Adrenal gland (tissue), 9 donors: ENCODE measurements at regions not wholly inside any gene's neighbourhood (a gene's known extent, or its start where the extent isn't known, plus 50 kb on each side); places are given as distances from the start of the nearest gene placed in this dataset.

Experiments
- DNase-seq, 7 donors: peaks; one replicate each; pipeline ENCODE4 v3.0.0-alpha.2; 2019 to 2020
- H3K27ac ChIP-seq, 5 donors: fragments of 200-600 bp; sonication (generic) in 4 of 5; 1 replicate in 3 of 5; 2 replicates in 2 of 5; pipeline versions ENCODE4 v1.5.1 to v1.8.0; 2016 to 2020; ENCODE audit warnings: mild to moderate bottlenecking in 1 of 5
- H3K27me3 ChIP-seq: fragments of 200-600 bp; 2 replicates; pipeline ENCODE4 v1.8.0; 2021
- H3K36me3 ChIP-seq, 2 donors: fragments of 200-600 bp; replicated peaks in 1 of 2; 1 replicate in 1 of 2; 2 replicates in 1 of 2; pipeline versions ENCODE4 v1.5.1 to v1.8.0; 2018 to 2022
- H3K4me1 ChIP-seq, 2 donors: fragments of 200-600 bp; replicated peaks in 1 of 2; 1 replicate in 1 of 2; 2 replicates in 1 of 2; pipeline versions ENCODE4 v1.5.1 to v1.8.0; 2018 to 2021
- H3K4me3 ChIP-seq, 4 donors: fragments of 200-600 bp; sonication (generic) in 3 of 4; one replicate each; pipeline ENCODE4 v1.5.1; 2016 to 2018
- H3K9me3 ChIP-seq, 3 donors: fragments of 200-600 bp; sonication (generic) in 1 of 3; replicated peaks in 1 of 3; 1 replicate in 2 of 3; 2 replicates in 1 of 3; pipeline versions ENCODE4 v1.5.1 to v1.8.0; 2016 to 2021
- POLR2A ChIP-seq, 2 donors: fragments of 450-650 bp; IDR thresholded peaks; one replicate each; pipeline ENCODE4 v1.6.1; 2017; ENCODE audit warnings: antibody characterized with exemption in 2 of 2, mild to moderate bottlenecking in 2 of 2, moderate library complexity in 1 of 2
- WGBS, 4 donors: extraction: QIAGEN DNeasy Blood & Tissue Kit in 2 of 4; methylation state at CpG; one replicate each; pipeline versions ENCODE4 v1.1.5 to v1.1.7; 2013 to 2017; 5-methylcytosine and 5-hydroxymethylcytosine counted together
- intact Hi-C, 2 donors: fragments of 100-400 bp; cut with DNase I; formaldehyde crosslinking; loops; one replicate each; pipeline versions ENCODE4 v1.14.1 to v1.15.0; 2022 to 2023
- TF ChIP-seq, protein P1 (sequence below), 6 experiments: fragments of 450-650 bp in 4 of 6; fragments of 200-600 bp in 2 of 6; sonication (generic) in 1 of 6; IDR thresholded peaks; 1 replicate in 5 of 6; 2 replicates in 1 of 6; pipeline versions ENCODE4 v1.5.1 to v1.8.0; 2016 to 2021; ENCODE audit warnings: antibody characterized with exemption in 6 of 6, mild to moderate bottlenecking in 2 of 6, moderate library complexity in 1 of 6
- donor health status: healthy with polysubstance abuse.
- donor health status: Bipolar disorder and iron deficiency.
- donor health status: DM: yes; HTN: yes; CAD: no.
- donor health status: DM: no; HTN: no; CAD: no.
- donor health status: DM: no; HTN: no; CAD: no.

DNA sequence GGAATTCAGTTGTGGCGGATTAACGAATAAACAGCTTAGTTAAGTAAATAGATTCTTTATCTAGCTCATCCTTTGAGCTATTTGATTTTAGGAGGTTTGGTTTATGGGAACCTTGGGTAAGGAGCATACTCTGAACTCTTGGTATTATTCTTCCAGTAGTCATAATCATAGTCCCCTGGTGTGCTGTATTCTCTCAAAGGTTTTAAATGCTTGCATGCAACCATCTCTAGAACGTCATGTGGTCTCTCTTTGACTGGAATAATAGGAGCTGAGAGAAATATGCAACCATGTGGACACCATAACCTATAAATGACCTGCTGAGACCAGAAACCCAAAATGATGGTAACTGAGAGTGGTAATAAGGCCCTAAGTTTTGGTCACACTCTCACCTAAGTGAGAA is 951.6 kb upstream of the MIR17HG start:
- H3K4me1 ChIP-seq = no peaks in the 10 kb centered on the region
- no peak overlapping the region for H3K27ac ChIP-seq
- TF ChIP-seq POLR2A (IDR thresholded peaks at IDR 0.05) = no peak
- no peaks in the 10 kb centered on the region for H3K36me3 ChIP-seq
- H3K9me3 ChIP-seq = peaks cover 0 to 7% (median 0%) of the 10 kb centered on the region in 3 donors
- no peak overlapping the region for H3K4me3 ChIP-seq
- no peaks in the 10 kb centered on the region for H3K27me3 ChIP-seq
- intact Hi-C loops = no loop called here
- 77 to 90% (median 84%) methylated on average over 3 of the region's 3 CpGs for WGBS, 4 donors
- no peak for DNase-seq

DNA sequence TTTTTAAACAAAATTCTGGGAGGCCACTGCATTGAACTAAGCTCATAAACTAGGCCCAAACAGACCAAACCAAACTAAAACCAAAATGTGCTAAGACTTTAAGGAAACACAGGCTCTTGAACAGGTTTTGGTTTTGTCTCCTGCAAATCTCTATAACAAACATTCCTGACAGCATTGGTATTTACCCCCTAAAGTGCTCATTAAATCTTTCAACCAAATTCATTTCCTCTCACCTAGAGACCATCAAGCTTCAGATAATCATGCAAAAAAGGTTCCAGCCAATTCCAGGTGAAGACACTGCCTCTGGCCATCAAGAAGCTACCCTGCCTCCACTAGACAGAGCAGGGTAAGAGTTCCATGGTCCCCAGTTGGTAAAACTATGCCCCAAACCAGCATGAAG is 951.2 kb upstream of the MIR17HG start:
- no peak for DNase-seq
- H3K4me3 ChIP-seq = no peak overlapping the region

DNA sequence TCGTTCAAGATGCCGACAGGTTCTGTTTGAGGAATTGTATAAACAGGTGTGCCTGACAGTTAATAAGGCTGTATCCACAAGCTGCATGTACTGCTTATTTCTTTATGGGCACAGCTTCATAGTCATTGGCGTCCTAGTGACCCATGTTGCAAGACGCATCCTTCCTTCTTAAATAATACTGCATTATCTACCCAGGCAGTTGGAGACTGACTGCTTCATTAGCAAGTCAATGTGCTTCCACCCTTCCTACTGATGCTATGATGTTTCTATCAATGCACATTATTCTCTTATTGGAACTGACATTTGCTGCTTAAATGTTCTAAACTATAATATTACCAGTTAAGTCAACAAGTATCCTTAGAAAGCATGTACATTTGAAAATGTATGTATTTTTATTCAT is 950.0 kb upstream of the MIR17HG start:
- Histone ChIP-seq H3K27me3 (no peaks in the 10 kb centered on the region), H3K4me1 (no peaks in the 10 kb centered on the region), H3K27ac (no peak overlapping the region), H3K9me3 (peaks cover 0 to 7% (median 0%) of the 10 kb centered on the region in 3 donors), H3K4me3 (no peak overlapping the region), H3K36me3 (no peaks in the 10 kb centered on the region)
- DNase-seq = no peak
- no peak for TF ChIP-seq POLR2A (IDR thresholded peaks at IDR 0.05)
- TF ChIP-seq, protein P1, sequence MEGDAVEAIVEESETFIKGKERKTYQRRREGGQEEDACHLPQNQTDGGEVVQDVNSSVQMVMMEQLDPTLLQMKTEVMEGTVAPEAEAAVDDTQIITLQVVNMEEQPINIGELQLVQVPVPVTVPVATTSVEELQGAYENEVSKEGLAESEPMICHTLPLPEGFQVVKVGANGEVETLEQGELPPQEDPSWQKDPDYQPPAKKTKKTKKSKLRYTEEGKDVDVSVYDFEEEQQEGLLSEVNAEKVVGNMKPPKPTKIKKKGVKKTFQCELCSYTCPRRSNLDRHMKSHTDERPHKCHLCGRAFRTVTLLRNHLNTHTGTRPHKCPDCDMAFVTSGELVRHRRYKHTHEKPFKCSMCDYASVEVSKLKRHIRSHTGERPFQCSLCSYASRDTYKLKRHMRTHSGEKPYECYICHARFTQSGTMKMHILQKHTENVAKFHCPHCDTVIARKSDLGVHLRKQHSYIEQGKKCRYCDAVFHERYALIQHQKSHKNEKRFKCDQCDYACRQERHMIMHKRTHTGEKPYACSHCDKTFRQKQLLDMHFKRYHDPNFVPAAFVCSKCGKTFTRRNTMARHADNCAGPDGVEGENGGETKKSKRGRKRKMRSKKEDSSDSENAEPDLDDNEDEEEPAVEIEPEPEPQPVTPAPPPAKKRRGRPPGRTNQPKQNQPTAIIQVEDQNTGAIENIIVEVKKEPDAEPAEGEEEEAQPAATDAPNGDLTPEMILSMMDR (IDR thresholded peaks at IDR 0.05) = no peak
- intact Hi-C loops = no loop called here
- 89 to 93% (median 92%) methylated on average over 4 of the region's 4 CpGs for WGBS, 4 donors

More for the DNA sequence above, 951.2 kb upstream of the MIR17HG start:
- H3K27ac ChIP-seq = no peak overlapping the region
- TF ChIP-seq POLR2A (IDR thresholded peaks at IDR 0.05) = no peak
- TF ChIP-seq, protein P1 (IDR thresholded peaks at IDR 0.05) = no peak
- no peaks in the 10 kb centered on the region for H3K27me3 ChIP-seq
- no peaks in the 10 kb centered on the region for H3K4me1 ChIP-seq
- peaks cover 0 to 7% (median 0%) of the 10 kb centered on the region in 3 donors for H3K9me3 ChIP-seq
- no peaks in the 10 kb centered on the region for H3K36me3 ChIP-seq
- intact Hi-C loops = no loop called here

DNA sequence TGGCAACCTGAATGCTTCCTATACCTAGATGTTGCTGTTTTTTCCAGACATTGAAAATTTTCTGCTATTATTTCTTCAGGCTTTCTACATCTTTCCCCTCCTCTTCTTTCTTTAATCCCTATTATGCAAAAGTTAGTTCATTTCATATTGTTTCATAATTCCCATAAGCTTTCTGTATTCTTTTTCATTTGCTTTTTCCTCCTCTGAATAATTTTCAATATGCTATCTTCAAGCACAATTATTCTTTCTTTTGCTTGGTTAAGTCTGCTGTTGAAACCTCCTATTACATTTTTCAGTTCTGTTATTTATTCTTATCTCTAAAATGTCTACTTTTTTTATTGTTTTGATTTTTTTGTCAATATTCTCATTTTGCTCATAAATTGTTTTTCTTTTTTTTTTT is 947.1 kb upstream of the MIR17HG start:
- TF ChIP-seq, protein P1 (IDR thresholded peaks at IDR 0.05) = no peak
- no peak for TF ChIP-seq POLR2A (IDR thresholded peaks at IDR 0.05)
- Histone ChIP-seq H3K27me3 (no peaks in the 10 kb centered on the region), H3K4me3 (no peak overlapping the region), H3K27ac (no peak overlapping the region), H3K4me1 (no peaks in the 10 kb centered on the region), H3K36me3 (no peaks in the 10 kb centered on the region), H3K9me3 (peaks cover 0 to 7% (median 0%) of the 10 kb centered on the region in 3 donors)
- intact Hi-C loops = no loop called here
- no peak for DNase-seq

DNA sequence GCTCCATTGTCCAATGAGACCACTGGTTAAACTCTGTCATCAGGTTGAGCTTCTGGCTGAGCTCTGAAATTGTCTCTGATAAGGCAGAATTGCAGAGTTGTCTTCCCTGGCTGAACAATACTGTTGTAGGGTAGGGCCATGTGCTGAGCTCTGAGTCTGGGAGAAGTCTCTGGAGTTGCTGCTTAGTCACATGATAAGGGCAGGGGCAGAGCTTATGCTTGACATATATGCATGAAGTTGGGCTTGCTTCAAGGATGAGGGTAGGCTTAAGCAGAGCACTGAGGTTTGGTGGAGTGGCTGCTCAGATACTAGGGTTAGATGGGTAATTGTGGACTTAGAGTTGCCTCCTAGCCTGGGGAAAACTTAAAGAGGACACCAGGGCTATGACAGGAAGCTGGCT is 946.3 kb upstream of the MIR17HG start:
- Histone ChIP-seq H3K27me3 (no peaks in the 10 kb centered on the region), H3K27ac (no peak overlapping the region), H3K4me1 (no peaks in the 10 kb centered on the region), H3K36me3 (no peaks in the 10 kb centered on the region), H3K4me3 (no peak overlapping the region), H3K9me3 (peaks cover 0 to 7% (median 0%) of the 10 kb centered on the region in 3 donors)
- intact Hi-C loops = no loop called here
- DNase-seq = no peak
- TF ChIP-seq, protein P1 (IDR thresholded peaks at IDR 0.05) = no peak
- TF ChIP-seq POLR2A (IDR thresholded peaks at IDR 0.05) = no peak
